Fibroblast of skin of right quadriceps (primary cell): ENCODE measurements at regions not wholly inside any gene's neighbourhood (a gene's known extent, or its start where the extent isn't known, plus 50 kb on each side); places are given as distances from the start of the nearest gene placed in this dataset.

Source experiments
- DNase-seq: peaks from one replicate; pipeline ENCODE4 v3.0.0-alpha.2; 2013

- no peak for DNase-seq
Measured at GRCh38 chr1:98420376-98421084, 241.0 kb upstream of the SNX7 start.

- no peak for DNase-seq
Measured at GRCh38 chr1:98417820-98418219, 243.7 kb upstream of the SNX7 start.

GRCh38 chr1:98410082-98410481, 251.4 kb upstream of the SNX7 start:
- DNase-seq: no peak

GRCh38 chr1:98406352-98407088, 255.0 kb upstream of the SNX7 start:
- DNase-seq: no peak

GRCh38 chr1:98405581-98406074, 255.9 kb upstream of the SNX7 start:
- no peak for DNase-seq

- no peak for DNase-seq
Measured at GRCh38 chr1:98404866-98405265, 256.7 kb upstream of the SNX7 start.

- DNase-seq: no peak
Measured at GRCh38 chr1:98403963-98404480, 257.5 kb upstream of the SNX7 start.

GRCh38 chr1:98402860-98403259, 258.7 kb upstream of the SNX7 start:
- no peak for DNase-seq

- DNase-seq: no peak
Measured at GRCh38 chr1:98400446-98400845, 261.1 kb upstream of the SNX7 start.

- peak; percentile 57 for DNase-seq
Measured at GRCh38 chr1:98399218-98399617, 262.3 kb upstream of the SNX7 start.

- DNase-seq: peak; percentile 53
Measured at GRCh38 chr1:98398649-98399048, 262.9 kb upstream of the SNX7 start.

- no peak for DNase-seq
Measured at GRCh38 chr1:98398092-98398491, 263.4 kb upstream of the SNX7 start.

GRCh38 chr1:98393719-98394118, 267.8 kb upstream of the SNX7 start:
- no peak for DNase-seq

- no peak for DNase-seq
Measured at GRCh38 chr1:98391175-98391574, 270.3 kb upstream of the SNX7 start.

GRCh38 chr1:98389809-98390208, 271.7 kb upstream of the SNX7 start:
- DNase-seq: peak; percentile 91

- DNase-seq: peak; percentile 90
Measured at GRCh38 chr1:98388441-98388840, 273.1 kb upstream of the SNX7 start.

GRCh38 chr1:98387701-98388100, 273.8 kb upstream of the SNX7 start:
- peak; percentile 54 for DNase-seq

GRCh38 chr1:98386675-98387440, 274.7 kb upstream of the SNX7 start:
- DNase-seq: no peak

GRCh38 chr1:98385652-98386051, 275.9 kb upstream of the SNX7 start:
- DNase-seq: peak; percentile 30

- peak; percentile 45 for DNase-seq
Measured at GRCh38 chr1:98384461-98385141, 276.9 kb upstream of the SNX7 start.

- DNase-seq: no peak
Measured at GRCh38 chr1:98382986-98383740, 278.4 kb upstream of the SNX7 start.

GRCh38 chr1:98382586-98382985, 278.9 kb upstream of the SNX7 start:
- no peak for DNase-seq
